CD14-positive monocyte (primary cell): ENCODE measurements at regions not wholly inside any gene's neighbourhood (a gene's known extent, or its start where the extent isn't known, plus 50 kb on each side); places are given as distances from the start of the nearest gene placed in this dataset.

Experiments used
- DNase-seq, 3 donors: peaks; one replicate each; pipeline ENCODE4 v3.0.0-alpha.2; 2011 to 2022
- H2AFZ ChIP-seq: 2 replicates; pipeline ENCODE4 v1.6.0; 2012; ENCODE audit warnings: mild to moderate bottlenecking, low read depth, low read length, inconsistent platforms; ENCODE audit not compliant: insufficient read depth, poor library complexity, severe bottlenecking
- H3K27ac ChIP-seq, 2 donors: 1 replicate in 1 of 2; 2 replicates in 1 of 2; pipeline ENCODE4 v1.5.1; 2012 to 2013; ENCODE audit warnings: low read length in 2 of 2, control low read depth in 1 of 2, inconsistent platforms in 1 of 2, low read depth in 1 of 2, mild to moderate bottlenecking in 1 of 2
- H3K27me3 ChIP-seq, 2 donors: one replicate each; pipeline versions ENCODE4 v1.6.0 to v1.6.1; 2011 to 2013; ENCODE audit warnings: low read length in 2 of 2; ENCODE audit not compliant: control insufficient read depth in 2 of 2, insufficient read depth in 2 of 2
- H3K36me3 ChIP-seq, 2 donors: replicated peaks in 1 of 2; 1 replicate in 1 of 2; 2 replicates in 1 of 2; pipeline versions ENCODE4 v1.5.1 to v1.6.1; 2012 to 2013; ENCODE audit warnings: low read length in 2 of 2, control low read depth in 1 of 2, inconsistent platforms in 1 of 2, mild to moderate bottlenecking in 1 of 2; ENCODE audit not compliant: insufficient read depth in 2 of 2, control insufficient read depth in 1 of 2
- H3K4me1 ChIP-seq, 2 donors: 1 replicate in 1 of 2; 2 replicates in 1 of 2; pipeline versions ENCODE4 v1.5.1 to v1.6.1; 2012 to 2013; ENCODE audit warnings: low read length in 2 of 2, control low read depth in 1 of 2, inconsistent platforms in 1 of 2, mild to moderate bottlenecking in 1 of 2, moderate library complexity in 1 of 2; ENCODE audit not compliant: insufficient read depth in 2 of 2, control insufficient read depth in 1 of 2
- H3K4me2 ChIP-seq: replicated peaks from 2 replicates; pipeline ENCODE3; 2012; ENCODE audit warnings: low read length, moderate library complexity, mild to moderate bottlenecking; ENCODE audit not compliant: poor library complexity, severe bottlenecking; ENCODE audit errors: extremely low read depth
- H3K4me3 ChIP-seq, 3 experiments: fragments of 200-600 bp in 1 of 3; sonication (generic) in 1 of 3; replicated peaks in 1 of 3; 1 replicate in 2 of 3; 2 replicates in 1 of 3; pipeline ENCODE4 v1.5.1; 2011 to 2013; ENCODE audit warnings: low read length in 3 of 3, mild to moderate bottlenecking in 3 of 3, control low read depth in 2 of 3, low read depth in 2 of 3, inconsistent platforms in 1 of 3, moderate library complexity in 1 of 3
- H3K79me2 ChIP-seq: 2 replicates; pipeline ENCODE4 v1.6.0; 2012; ENCODE audit warnings: mild to moderate bottlenecking, control low read depth, inconsistent platforms, low read length, moderate library complexity; ENCODE audit not compliant: insufficient read depth
- H3K9ac ChIP-seq: 2 replicates; pipeline ENCODE4 v1.6.0; 2017; ENCODE audit warnings: low read length, mild to moderate bottlenecking; ENCODE audit not compliant: insufficient read depth, poor library complexity, severe bottlenecking
- H3K9me3 ChIP-seq, 2 donors: replicated peaks in 1 of 2; 1 replicate in 1 of 2; 2 replicates in 1 of 2; pipeline versions ENCODE4 v1.5.1 to v1.6.1; 2012 to 2013; ENCODE audit warnings: low read length in 2 of 2, control low read depth in 1 of 2; ENCODE audit not compliant: control insufficient read depth in 1 of 2, insufficient read depth in 1 of 2
- H4K20me1 ChIP-seq: 2 replicates; pipeline ENCODE4 v1.6.0; 2012; ENCODE audit warnings: mild to moderate bottlenecking, low read length, control low read depth, moderate library complexity; ENCODE audit not compliant: insufficient read depth
- H3K27ac Mint-ChIP-seq, 7 donors: one replicate each; pipeline ENCODE4 v1.8.0; 2020; ENCODE audit warnings: mild to moderate bottlenecking in 7 of 7, mixed read lengths in 7 of 7, moderate library complexity in 6 of 7, inconsistent platforms in 2 of 7
- H3K27me3 Mint-ChIP-seq, 3 donors: one replicate each; pipeline ENCODE4 v1.8.0; 2021 to 2022; ENCODE audit warnings: low read depth in 3 of 3, mild to moderate bottlenecking in 3 of 3, mixed read lengths in 3 of 3, moderate library complexity in 3 of 3, inconsistent platforms in 1 of 3
- H3K36me3 Mint-ChIP-seq, 2 donors: one replicate each; pipeline ENCODE4 v1.8.0; 2020; ENCODE audit warnings: mixed read lengths in 2 of 2, inconsistent platforms in 1 of 2, mild to moderate bottlenecking in 1 of 2
- H3K4me1 Mint-ChIP-seq: one replicate; pipeline ENCODE4 v1.8.0; 2020; ENCODE audit warnings: mild to moderate bottlenecking, mixed read lengths
- H3K4me3 Mint-ChIP-seq, 2 donors: one replicate each; pipeline ENCODE4 v1.8.0; 2020; ENCODE audit warnings: mild to moderate bottlenecking in 2 of 2, mixed read lengths in 2 of 2, moderate library complexity in 1 of 2
- H3K9me3 Mint-ChIP-seq, 7 donors: one replicate each; pipeline ENCODE4 v1.8.0; 2020 to 2022; ENCODE audit warnings: mixed read lengths in 7 of 7, mild to moderate bottlenecking in 6 of 7, moderate library complexity in 6 of 7, inconsistent platforms in 2 of 7
- WGBS: methylation state at CpG from one replicate; pipeline ENCODE4 v1.1.5; 2013; ENCODE audit warnings: missing lambda C conversion rate; ENCODE audit not compliant: insufficient coverage; 5-methylcytosine and 5-hydroxymethylcytosine counted together
- intact Hi-C, 2 donors: fragments of 100-400 bp; cut with micrococcal nuclease; formaldehyde crosslinking; loops; one replicate each; pipeline versions ENCODE4 v1.15.0 to v1.15.1; 2023
- TF ChIP-seq, protein P1 (sequence below): fragments of 200-600 bp; IDR thresholded peaks from one replicate; pipeline ENCODE4 v1.8.0; 2022; ENCODE audit warnings: antibody characterized with exemption, mild to moderate bottlenecking

DNA sequence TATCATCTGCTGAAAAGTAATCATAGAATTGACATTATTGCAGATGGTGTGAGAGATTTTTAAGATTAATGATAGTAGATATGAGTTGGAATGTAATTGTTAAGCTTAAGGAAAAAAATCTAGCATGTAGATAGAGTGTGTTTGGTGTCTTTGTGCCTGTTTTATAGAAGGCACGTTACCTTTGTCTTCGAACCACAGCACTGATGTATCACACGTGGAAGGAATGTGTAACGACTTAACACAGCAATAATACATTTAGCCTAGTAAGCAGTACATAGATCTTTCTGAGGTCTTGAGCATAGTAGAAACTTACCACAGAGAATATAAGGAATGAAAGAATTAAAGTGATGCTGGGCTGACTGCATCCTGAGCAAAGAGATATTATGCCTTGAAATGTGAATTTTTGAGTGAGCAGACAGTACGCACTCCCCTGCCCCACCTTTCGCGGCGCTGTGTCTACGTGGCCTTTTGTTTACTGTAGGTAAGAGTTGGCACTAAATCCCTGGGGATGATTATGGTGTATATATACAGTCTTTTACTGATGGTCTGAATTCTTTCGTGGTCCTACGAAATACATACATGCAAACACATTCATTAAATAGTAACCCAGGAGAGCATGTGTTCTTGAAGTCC lies 217.6 kb upstream of the TOPAZ1 start:
- no peaks in the 10 kb centered on the region for H4K20me1 ChIP-seq
- H3K4me1 Mint-ChIP-seq = peaks cover 4% of the 10 kb centered on the region
- H3K36me3 Mint-ChIP-seq = no peaks in the 10 kb centered on the region
- H3K4me1 ChIP-seq = no peaks in the 10 kb centered on the region
- H3K4me3 ChIP-seq = no peak overlapping the region
- no peak overlapping the region for H3K4me2 ChIP-seq
- whole genome bisulfite sequencing = no CpG with 5 or more reads among the region's 11 CpGs
- no peak overlapping the region for H3K27ac ChIP-seq
- H3K27me3 ChIP-seq = peaks cover 47 to 51% of the 10 kb centered on the region in 2 donors
- TF ChIP-seq, protein P1, sequence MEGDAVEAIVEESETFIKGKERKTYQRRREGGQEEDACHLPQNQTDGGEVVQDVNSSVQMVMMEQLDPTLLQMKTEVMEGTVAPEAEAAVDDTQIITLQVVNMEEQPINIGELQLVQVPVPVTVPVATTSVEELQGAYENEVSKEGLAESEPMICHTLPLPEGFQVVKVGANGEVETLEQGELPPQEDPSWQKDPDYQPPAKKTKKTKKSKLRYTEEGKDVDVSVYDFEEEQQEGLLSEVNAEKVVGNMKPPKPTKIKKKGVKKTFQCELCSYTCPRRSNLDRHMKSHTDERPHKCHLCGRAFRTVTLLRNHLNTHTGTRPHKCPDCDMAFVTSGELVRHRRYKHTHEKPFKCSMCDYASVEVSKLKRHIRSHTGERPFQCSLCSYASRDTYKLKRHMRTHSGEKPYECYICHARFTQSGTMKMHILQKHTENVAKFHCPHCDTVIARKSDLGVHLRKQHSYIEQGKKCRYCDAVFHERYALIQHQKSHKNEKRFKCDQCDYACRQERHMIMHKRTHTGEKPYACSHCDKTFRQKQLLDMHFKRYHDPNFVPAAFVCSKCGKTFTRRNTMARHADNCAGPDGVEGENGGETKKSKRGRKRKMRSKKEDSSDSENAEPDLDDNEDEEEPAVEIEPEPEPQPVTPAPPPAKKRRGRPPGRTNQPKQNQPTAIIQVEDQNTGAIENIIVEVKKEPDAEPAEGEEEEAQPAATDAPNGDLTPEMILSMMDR = no peak
- peaks cover 0 to 6% (median 2%) of the 10 kb centered on the region in 7 donors for H3K9me3 Mint-ChIP-seq
- intact Hi-C loops = no loop called here
- H3K27me3 Mint-ChIP-seq = peaks cover 48 to 65% (median 58%) of the 10 kb centered on the region in 3 donors
- no peak for DNase-seq
- H3K27ac Mint-ChIP-seq = no peak overlapping the region
- H3K9ac ChIP-seq = no peak overlapping the region
- H2AFZ ChIP-seq = no peak overlapping the region
- H3K79me2 ChIP-seq = no peaks in the 10 kb centered on the region
- H3K4me3 Mint-ChIP-seq = no peak overlapping the region
- H3K36me3 ChIP-seq = no peaks in the 10 kb centered on the region
- H3K9me3 ChIP-seq = peaks cover 0 to 10% of the 10 kb centered on the region in 2 donors

DNA sequence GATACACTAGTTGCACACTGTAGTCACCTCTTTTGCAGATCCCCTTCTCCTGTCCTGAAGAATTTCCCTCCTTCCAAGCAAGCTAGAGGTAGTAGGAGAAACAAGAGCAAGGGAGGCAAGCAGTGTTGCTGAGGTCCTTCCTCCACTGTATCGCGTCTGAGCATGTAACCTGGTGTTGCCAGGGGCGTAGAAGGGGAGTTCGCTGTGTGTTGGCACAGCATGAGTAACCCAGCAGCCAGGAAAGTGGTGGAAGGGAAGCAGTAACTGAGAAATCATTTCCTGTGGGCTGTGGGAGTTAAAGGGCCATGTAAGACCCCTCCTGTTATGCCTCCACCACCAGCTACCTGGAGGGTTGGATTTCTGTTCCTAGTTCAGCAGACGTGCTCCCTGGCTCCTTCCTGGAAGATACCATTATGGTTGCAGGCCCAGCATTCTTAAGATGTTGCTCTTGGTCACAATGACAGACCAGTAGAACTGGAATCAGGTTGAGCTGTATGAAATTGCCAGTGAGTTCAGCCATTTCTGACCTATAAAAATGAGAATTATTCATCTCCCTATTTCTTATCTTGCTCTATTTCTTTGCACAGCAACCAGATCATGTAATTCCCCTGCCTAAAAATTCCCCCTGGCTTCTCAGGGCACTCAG lies 215.3 kb upstream of the TOPAZ1 start:
- Histone ChIP-seq H3K27ac (no peak overlapping the region), H2AFZ (no peak overlapping the region), H3K79me2 (no peaks in the 10 kb centered on the region), H4K20me1 (no peaks in the 10 kb centered on the region), H3K4me1 (no peaks in the 10 kb centered on the region), H3K27me3 (peaks cover 26 to 34% of the 10 kb centered on the region in 2 donors), H3K9me3 (peaks cover 0 to 10% of the 10 kb centered on the region in 2 donors), H3K4me3 (no peak overlapping the region), H3K4me2 (no peak overlapping the region), H3K9ac (no peak overlapping the region), H3K36me3 (no peaks in the 10 kb centered on the region)
- Mint-ChIP-seq H3K4me3 (peak overlapping the region in 1 of 2 donors; percentile 51), H3K27ac (no peak overlapping the region), H3K36me3 (no peaks in the 10 kb centered on the region), H3K27me3 (peaks cover 37 to 46% (median 42%) of the 10 kb centered on the region in 3 donors), H3K9me3 (peaks cover 0 to 5% (median 0%) of the 10 kb centered on the region in 7 donors), H3K4me1 (peaks cover 4% of the 10 kb centered on the region)
- TF ChIP-seq, protein P1 = no peak
- intact Hi-C loops = no loop called here
- WGBS = 11% methylated on average over 4 of the region's 5 CpGs
- no peak for DNase-seq
